Ishikawa (cell line): ENCODE measurements at regions not wholly inside any gene's neighbourhood (a gene's known extent, or its start where the extent isn't known, plus 50 kb on each side); places are given as distances from the start of the nearest gene placed in this dataset.

Source experiments
- CEBPB ChIP-seq: IDR thresholded peaks from 2 replicates; pipeline ENCODE4 v1.6.1; 2012
- CREB1 ChIP-seq: IDR thresholded peaks from 2 replicates; pipeline ENCODE4 v1.6.1; 2012; ENCODE audit warnings: low read depth
- EGR1 ChIP-seq: IDR thresholded peaks from 2 replicates; pipeline ENCODE4 v1.6.1; 2012
- EP300 ChIP-seq: IDR thresholded peaks from 2 replicates; pipeline ENCODE4 v1.6.1; 2012; ENCODE audit warnings: borderline replicate concordance
- FOXM1 ChIP-seq: IDR thresholded peaks from 2 replicates; pipeline ENCODE4 v1.6.1; 2012; ENCODE audit warnings: low read depth, borderline replicate concordance
- MAX ChIP-seq: IDR thresholded peaks from 2 replicates; pipeline ENCODE4 v1.6.1; 2012
- NFIC ChIP-seq: IDR thresholded peaks from 2 replicates; pipeline ENCODE4 v1.6.1; 2012
- RAD21 ChIP-seq: IDR thresholded peaks from 2 replicates; pipeline ENCODE4 v1.6.1; 2012; ENCODE audit warnings: low read depth
- TAF1 ChIP-seq: IDR thresholded peaks from 2 replicates; pipeline ENCODE4 v1.6.1; 2012; ENCODE audit warnings: low read depth, mild to moderate bottlenecking
- TCF12 ChIP-seq: IDR thresholded peaks from 2 replicates; pipeline ENCODE4 v1.6.1; 2012; ENCODE audit warnings: low read depth
- TEAD4 ChIP-seq: IDR thresholded peaks from 2 replicates; pipeline ENCODE4 v1.6.1; 2012
- USF1 ChIP-seq: IDR thresholded peaks from 2 replicates; pipeline ENCODE4 v1.6.1; 2012
- YY1 ChIP-seq: IDR thresholded peaks from 2 replicates; pipeline ENCODE4 v1.6.1; 2012; ENCODE audit warnings: low read depth
- ZBTB7A ChIP-seq: IDR thresholded peaks from 2 replicates; pipeline ENCODE4 v1.6.1; 2012; ENCODE audit warnings: low read depth
- TF ChIP-seq, protein P1 (sequence below): IDR thresholded peaks from 2 replicates; pipeline ENCODE4 v1.6.1; 2012; ENCODE audit warnings: low read depth, mild to moderate bottlenecking

- TF ChIP-seq, protein P1, sequence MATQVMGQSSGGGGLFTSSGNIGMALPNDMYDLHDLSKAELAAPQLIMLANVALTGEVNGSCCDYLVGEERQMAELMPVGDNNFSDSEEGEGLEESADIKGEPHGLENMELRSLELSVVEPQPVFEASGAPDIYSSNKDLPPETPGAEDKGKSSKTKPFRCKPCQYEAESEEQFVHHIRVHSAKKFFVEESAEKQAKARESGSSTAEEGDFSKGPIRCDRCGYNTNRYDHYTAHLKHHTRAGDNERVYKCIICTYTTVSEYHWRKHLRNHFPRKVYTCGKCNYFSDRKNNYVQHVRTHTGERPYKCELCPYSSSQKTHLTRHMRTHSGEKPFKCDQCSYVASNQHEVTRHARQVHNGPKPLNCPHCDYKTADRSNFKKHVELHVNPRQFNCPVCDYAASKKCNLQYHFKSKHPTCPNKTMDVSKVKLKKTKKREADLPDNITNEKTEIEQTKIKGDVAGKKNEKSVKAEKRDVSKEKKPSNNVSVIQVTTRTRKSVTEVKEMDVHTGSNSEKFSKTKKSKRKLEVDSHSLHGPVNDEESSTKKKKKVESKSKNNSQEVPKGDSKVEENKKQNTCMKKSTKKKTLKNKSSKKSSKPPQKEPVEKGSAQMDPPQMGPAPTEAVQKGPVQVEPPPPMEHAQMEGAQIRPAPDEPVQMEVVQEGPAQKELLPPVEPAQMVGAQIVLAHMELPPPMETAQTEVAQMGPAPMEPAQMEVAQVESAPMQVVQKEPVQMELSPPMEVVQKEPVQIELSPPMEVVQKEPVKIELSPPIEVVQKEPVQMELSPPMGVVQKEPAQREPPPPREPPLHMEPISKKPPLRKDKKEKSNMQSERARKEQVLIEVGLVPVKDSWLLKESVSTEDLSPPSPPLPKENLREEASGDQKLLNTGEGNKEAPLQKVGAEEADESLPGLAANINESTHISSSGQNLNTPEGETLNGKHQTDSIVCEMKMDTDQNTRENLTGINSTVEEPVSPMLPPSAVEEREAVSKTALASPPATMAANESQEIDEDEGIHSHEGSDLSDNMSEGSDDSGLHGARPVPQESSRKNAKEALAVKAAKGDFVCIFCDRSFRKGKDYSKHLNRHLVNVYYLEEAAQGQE: no peak
- no peak for TF ChIP-seq TCF12
- no peak for TF ChIP-seq TEAD4
- TF ChIP-seq RAD21: no peak
Observed at GRCh38 chr6:26249957-26250697, 114.9 kb upstream of the BTN3A2 start.

DNA sequence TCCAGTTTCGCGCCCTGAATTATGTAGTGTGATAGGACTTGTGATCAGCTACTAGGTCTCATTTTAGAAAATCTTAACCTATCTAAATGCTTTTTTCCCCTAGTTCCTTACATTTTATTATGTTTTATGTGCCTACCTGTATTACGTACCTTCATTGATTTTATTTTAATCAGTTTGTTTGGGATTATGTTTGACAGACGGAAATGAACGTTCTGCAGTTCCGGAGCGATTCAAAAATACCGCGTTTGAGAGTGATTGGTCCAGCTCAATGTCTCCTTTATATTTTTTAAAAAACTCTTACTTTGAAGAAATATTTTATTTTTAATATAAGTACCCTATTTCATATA lies 114.3 kb upstream of the BTN3A2 start:
- TF ChIP-seq ZBTB7A (no peak), TCF12 (no peak), CEBPB (no peak), TEAD4 (no peak), YY1 (no peak), EGR1 (no peak), FOXM1 (no peak), EP300 (no peak), RAD21 (no peak), NFIC (no peak), TAF1 (no peak), CREB1 (no peak)
- TF ChIP-seq, protein P1: no peak

DNA sequence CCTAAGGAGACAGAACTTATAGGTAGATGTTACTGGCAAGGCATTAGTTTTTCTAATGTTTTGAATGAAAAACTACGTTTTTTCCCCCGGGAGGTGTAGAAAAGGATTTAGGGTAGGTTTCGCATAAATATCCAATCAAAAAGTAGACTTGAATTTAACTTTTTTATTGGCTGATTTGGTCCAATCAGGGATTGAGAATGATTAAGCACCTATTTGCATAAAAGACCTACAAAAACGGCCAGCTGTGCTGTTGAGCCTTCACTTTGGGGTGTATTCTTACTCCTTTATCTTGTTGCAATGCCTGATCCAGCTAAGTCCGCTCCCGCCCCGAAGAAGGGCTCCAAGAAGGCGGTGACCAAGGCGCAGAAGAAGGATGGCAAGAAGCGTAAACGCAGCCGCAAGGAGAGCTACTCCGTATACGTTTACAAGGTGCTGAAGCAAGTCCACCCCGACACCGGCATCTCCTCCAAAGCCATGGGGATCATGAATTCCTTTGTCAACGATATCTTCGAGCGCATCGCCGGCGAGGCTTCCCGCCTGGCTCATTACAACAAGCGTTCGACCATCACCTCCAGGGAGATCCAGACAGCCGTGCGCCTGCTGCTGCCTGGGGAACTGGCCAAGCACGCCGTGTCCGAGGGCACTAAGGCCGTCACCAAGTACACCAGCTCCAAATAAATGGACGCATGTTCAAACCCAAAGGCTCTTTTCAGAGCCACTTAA lies 113.5 kb upstream of the BTN3A2 start:
- no peak for TF ChIP-seq CEBPB
- TF ChIP-seq EP300: no peak
- no peak for TF ChIP-seq EGR1
- TF ChIP-seq MAX: no peak

DNA sequence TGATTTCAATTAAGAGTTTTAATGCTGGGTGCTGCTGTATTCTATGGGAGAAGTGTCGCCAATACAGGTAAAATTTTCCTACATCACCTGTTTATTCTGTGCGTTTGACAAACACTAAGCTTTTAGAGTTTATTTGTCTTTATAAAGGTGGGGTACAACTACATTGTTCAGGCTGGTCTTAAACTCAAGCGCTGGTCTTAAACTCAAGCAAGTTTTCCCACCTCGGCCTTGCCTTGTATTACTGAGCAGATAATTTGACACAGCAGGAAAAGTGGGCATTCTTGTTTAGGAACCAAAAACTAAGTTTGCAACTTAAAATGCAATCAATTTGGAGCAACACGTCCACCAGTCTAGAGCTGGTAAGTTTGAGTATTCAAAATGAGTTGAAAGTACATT lies 112.9 kb upstream of the BTN3A2 start:
- TF ChIP-seq TCF12: no peak
- TF ChIP-seq CREB1: no peak
- TF ChIP-seq FOXM1: no peak
- no peak for TF ChIP-seq TAF1
- no peak for TF ChIP-seq CEBPB
- TF ChIP-seq ZBTB7A: no peak
- no peak for TF ChIP-seq EGR1
- TF ChIP-seq USF1: no peak
- TF ChIP-seq RAD21: no peak
- no peak for TF ChIP-seq MAX
- TF ChIP-seq YY1: no peak
- no peak for TF ChIP-seq NFIC
- TF ChIP-seq, protein P1: no peak
- no peak for TF ChIP-seq EP300
- TF ChIP-seq TEAD4: no peak

DNA sequence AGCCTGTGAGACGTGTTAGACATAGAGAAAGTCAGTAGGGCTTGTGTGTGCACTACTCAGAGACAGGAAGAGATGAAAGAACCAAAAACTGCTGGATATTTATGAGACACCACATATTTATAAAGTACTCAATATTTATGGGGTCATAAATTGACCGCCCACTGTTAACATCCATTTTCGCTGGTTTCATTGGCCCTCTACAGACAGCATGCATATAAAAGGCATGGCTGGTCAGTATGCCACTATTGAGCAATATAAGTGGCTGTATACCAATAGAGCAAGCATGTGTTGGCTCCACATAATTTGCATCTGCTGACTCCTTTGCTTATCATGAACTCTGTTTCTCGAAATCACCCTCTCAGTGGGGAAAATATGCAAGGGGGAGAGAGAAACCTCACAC lies 110.3 kb upstream of the BTN3A2 start:
- TF ChIP-seq RAD21: no peak
- no peak for TF ChIP-seq FOXM1
- TF ChIP-seq EP300: no peak
- TF ChIP-seq CEBPB: 0 out of 2 replicates have a peak, but pooled peaks have one; percentile 10
